HG02798 (cell line): ENCODE measurements at regions not wholly inside any gene's neighbourhood (a gene's known extent, or its start where the extent isn't known, plus 50 kb on each side); places are given as distances from the start of the nearest gene placed in this dataset.

Experiments used
- ATAC-seq: cut with Tn5 transposase; IDR thresholded peaks from one replicate; pipeline ENCODE4 v1.9.1; 2021; ENCODE audit warnings: mild to moderate bottlenecking; ENCODE audit not compliant: unreplicated experiment, poor library complexity

DNA sequence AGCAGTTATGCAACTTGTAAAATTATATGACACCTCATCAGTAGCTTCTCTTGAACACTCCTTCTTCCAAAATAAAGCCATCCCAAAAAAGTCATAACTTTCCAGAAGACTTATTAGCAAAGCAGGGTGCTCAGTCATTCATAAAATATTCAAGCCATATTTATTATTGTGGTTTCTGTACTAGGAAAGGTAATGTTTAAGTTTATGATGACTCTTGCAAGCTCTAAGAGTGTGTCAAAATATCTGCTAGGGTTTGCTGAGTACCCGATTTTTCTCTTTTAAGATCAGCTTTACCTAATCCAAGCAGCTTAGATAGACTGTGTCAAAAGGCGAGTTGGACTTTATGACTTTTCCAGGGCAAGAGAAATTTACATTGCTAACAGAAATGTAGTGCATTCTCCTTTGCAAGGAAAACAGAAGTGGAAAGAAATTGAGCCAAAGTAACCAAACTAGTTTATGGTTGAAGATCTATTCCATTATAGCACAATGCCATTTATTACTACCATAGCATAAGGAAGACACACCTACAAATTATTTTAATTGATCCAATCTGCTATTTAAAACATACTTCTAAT lies 98.0 kb upstream of the SOX6 start:
- no peak for ATAC-seq

DNA sequence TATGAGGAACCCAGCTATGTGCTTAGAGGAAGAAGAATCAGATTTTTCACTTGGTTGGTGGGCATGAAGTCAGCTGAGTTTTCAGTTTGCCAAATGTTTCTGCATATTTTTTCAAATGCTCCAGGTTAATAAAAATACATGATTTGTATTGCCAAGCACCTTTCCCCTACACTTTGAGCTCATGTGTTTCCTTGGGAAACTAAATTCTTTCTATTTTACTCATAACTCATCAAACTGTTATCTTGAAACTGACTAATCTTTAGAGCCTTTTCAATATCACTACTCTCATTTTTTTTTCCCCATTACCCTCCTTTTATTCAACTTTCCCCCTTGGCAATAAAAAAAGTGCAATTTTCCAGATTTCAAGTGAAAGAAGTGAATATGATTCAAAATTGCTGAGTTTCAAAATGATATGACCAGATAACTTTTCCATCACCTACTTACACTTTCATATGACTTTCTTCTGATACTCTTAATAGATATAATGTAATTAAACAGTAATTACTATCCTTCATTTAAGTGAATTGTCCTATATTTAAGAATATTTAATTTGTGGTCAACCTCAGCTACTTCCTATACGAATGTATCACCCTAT lies 91.9 kb upstream of the SOX6 start:
- no peak for ATAC-seq

- ATAC-seq, result no peak
Observed at GRCh38 chr11:16441461-16441860, 85.1 kb upstream of the SOX6 start.

- ATAC-seq, result no peak
Observed at GRCh38 chr11:16440136-16440535, 83.8 kb upstream of the SOX6 start.

- ATAC-seq, result no peak
Observed at GRCh38 chr11:16434036-16434435, 77.7 kb upstream of the SOX6 start.

- ATAC-seq, result no peak
Observed at GRCh38 chr11:16430674-16431073, 74.3 kb upstream of the SOX6 start.

DNA sequence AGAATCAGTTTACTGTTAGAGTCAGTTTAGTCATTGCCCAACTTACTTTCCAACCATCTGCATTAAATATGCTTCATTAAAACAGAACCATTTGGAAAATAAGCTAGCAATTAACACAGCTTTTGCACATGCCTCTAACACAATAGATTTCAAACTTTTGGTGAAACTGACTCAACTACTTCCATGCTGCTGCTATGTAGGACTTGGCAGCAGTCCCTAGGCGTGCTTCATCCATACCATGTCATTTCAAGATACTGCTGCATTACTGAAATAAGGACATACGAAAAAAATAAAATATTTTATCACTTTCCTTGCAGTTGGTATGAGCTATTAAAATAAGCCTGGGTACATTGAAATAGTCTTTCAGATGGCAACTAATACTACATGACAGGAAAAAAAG lies 65.5 kb upstream of the SOX6 start:
- ATAC-seq, result no peak

GRCh38 chr11:16418428-16419097 lies 62.2 kb upstream of the SOX6 start:
- ATAC-seq, result no peak

DNA sequence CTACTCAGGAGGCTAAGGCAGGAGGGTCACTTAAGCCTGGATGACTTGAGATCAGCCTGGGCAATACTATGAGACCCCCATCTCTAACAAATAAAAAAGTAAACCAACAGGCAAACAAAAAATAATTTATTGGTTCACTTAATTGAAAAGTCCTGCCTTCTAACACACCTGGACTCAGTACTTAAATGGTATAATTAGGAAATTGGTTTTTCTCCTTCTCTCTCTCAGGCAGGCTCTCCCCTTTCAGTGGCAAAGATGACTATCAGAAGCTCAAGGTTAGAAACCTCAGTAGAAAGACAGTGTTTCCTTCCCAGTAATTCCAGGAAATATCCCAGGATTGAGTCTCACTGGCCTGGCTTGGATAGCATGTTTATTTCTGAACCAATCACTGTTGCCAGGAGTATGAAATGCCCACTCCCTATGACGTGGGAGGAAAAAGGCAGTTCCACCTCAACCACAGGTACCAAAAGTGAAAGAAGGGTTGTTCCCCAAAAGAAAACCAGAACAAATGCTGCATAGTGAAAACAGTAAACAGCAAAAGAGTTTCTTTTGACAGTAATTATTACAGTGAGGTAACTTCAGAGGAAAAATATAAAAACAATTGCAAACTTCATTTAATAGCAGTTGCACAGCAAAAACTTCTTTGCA lies 56.3 kb upstream of the SOX6 start:
- peak; percentile 85 for ATAC-seq

GRCh38 chr11:16410479-16410878 lies 54.1 kb upstream of the SOX6 start:
- ATAC-seq, result no peak

- ATAC-seq, result no peak
Observed at GRCh38 chr11:16408619-16409018, 52.3 kb upstream of the SOX6 start.

DNA sequence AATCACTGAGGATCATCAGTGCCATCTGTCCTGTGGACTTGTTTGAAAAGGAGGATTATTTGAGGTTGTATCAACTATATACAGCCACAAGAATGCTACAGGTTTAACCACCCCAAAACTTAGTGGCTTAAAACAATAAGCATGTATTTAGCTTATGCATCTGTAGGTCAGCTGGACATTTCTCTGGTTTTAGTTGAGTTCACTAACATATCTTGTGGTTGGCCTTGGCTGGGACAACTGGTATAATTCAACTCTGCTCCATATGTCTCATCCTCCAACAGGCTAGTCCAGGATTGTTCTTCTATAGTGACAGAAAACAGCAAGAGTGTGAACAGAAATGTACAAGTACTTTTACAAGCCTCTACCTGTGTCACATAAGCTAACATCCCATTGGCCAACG lies 49.9 kb upstream of the SOX6 start:
- no peak for ATAC-seq
